Activated naive CD4-positive, alpha-beta T cell treated with anti-CD3 and anti-CD28 coated beads for 36 hours (primary cell): ENCODE measurements at regions not wholly inside any gene's neighbourhood (a gene's known extent, or its start where the extent isn't known, plus 50 kb on each side); places are given as distances from the start of the nearest gene placed in this dataset.

ENCODE experiments used
- CTCF ChIA-PET: fragments of 350-600 bp; sonication (Branson Sonifier 250); formaldehyde crosslinking; loops from one replicate; lab custom pipeline; 2021; ENCODE audit warnings: antibody characterized with exemption; lab: Charles Lee
- DNase-seq: peaks from one replicate; pipeline ENCODE4 v3.0.0-alpha.2; 2020
- H3K27ac Mint-ChIP-seq: one replicate; pipeline ENCODE4 v1.8.0; 2021; ENCODE audit warnings: mild to moderate bottlenecking, mixed read lengths
- H3K27me3 Mint-ChIP-seq: one replicate; pipeline ENCODE4 v1.8.0; 2021; ENCODE audit warnings: low read depth, mixed read lengths
- H3K36me3 Mint-ChIP-seq: one replicate; pipeline ENCODE4 v1.8.0; 2021; ENCODE audit warnings: low read depth, mixed read lengths
- H3K4me1 Mint-ChIP-seq: one replicate; pipeline ENCODE4 v1.8.0; 2021; ENCODE audit warnings: low read depth, mixed read lengths
- H3K4me3 Mint-ChIP-seq: one replicate; pipeline ENCODE4 v1.8.0; 2021; ENCODE audit warnings: mild to moderate bottlenecking, moderate library complexity, mixed read lengths
- H3K9me3 Mint-ChIP-seq: one replicate; pipeline ENCODE4 v1.8.0; 2021; ENCODE audit warnings: mixed read lengths
- intact Hi-C: fragments of 100-400 bp; cut with micrococcal nuclease; formaldehyde crosslinking; loops from one replicate; pipeline ENCODE4 v1.15.1; 2023

DNA sequence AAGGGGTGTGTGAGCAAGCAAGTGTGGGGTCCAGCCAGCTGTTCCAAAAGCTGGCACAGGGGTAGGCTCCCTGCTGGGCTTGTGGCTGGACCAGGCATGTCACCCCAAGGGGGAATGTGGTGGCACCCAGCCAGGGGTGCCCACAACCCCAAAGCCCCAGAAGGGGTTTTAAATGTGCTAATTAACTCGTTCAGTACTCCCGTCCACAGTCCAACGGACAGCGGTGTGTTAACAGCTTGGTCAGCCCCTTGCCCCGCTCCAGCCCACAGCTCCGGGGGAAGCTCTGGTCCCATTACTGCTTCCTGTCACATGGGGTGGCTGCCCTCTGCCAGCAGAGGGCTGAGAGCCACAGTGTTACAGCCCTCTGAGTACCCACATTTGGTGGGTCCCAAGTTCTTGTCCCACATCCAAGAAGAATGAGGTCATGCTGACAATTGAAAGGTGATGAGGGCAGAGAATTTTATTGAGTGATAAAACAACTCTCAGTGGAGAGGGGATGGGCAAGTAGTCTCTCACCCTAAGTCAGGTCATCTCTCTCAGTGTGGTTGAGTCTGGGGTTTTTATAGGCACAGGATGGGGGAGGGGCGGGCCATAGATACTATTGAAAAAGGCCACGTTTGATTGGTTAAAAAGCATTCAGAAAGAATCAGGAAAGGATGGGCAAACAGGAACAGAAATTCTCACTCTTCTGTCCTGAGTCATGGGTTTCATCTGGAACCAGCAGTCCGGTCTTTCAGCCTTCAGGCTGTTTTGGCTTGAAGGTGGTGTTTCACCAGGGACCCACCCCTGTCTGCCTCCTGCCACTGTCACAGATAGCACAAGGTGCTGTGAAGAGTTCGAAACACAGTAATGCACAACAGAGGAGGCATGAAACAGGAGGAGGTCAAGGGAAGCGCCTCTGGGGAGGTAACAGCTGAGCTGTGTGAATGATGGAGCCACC lies 238.5 kb downstream of the NFATC2 start:
- CTCF ChIA-PET: interaction anchor here (1.4 to 7.6 kb wide), 5 partner anchors 9 to 322 kb away, joined by 3 to 211 read pairs (median 6); no protein-coding TSS in a partner anchor
- Mint-ChIP-seq H3K27ac (no peak overlapping the region), H3K36me3 (no peaks in the 10 kb centered on the region), H3K27me3 (peaks cover 7% of the 10 kb centered on the region), H3K4me3 (no peak overlapping the region), H3K9me3 (peaks cover 3% of the 10 kb centered on the region), H3K4me1 (no peaks in the 10 kb centered on the region)
- intact Hi-C loops: no loop called here
- DNase-seq: no peak

GRCh38 chr20:51301026-51301425 lies 241.5 kb downstream of the NFATC2 start:
- DNase-seq: no peak
- Mint-ChIP-seq H3K4me3 (no peak overlapping the region), H3K27me3 (peaks cover under 1% of the 10 kb centered on the region), H3K36me3 (no peaks in the 10 kb centered on the region), H3K9me3 (peaks cover 3% of the 10 kb centered on the region), H3K27ac (no peak overlapping the region), H3K4me1 (no peaks in the 10 kb centered on the region)
- CTCF ChIA-PET: interaction anchor here (0.6 to 2.9 kb wide), 11 partner anchors 8 to 326 kb away, joined by 3 to 8 read pairs (median 4); no protein-coding TSS in a partner anchor
- intact Hi-C loops: no loop called here

GRCh38 chr20:51300104-51300503 lies 242.4 kb downstream of the NFATC2 start:
- H3K27ac Mint-ChIP-seq: no peak overlapping the region
- peaks cover 3% of the 10 kb centered on the region for H3K9me3 Mint-ChIP-seq
- intact Hi-C loops: no loop called here
- no peak for DNase-seq
- no peaks in the 10 kb centered on the region for H3K4me1 Mint-ChIP-seq
- peaks cover 5% of the 10 kb centered on the region for H3K27me3 Mint-ChIP-seq
- H3K4me3 Mint-ChIP-seq: no peak overlapping the region
- CTCF ChIA-PET: interaction anchor here (1.2 to 2.1 kb wide), 6 partner anchors 9 to 319 kb away, joined by 3 to 8 read pairs (median 5); no protein-coding TSS in a partner anchor
- H3K36me3 Mint-ChIP-seq: no peaks in the 10 kb centered on the region

DNA sequence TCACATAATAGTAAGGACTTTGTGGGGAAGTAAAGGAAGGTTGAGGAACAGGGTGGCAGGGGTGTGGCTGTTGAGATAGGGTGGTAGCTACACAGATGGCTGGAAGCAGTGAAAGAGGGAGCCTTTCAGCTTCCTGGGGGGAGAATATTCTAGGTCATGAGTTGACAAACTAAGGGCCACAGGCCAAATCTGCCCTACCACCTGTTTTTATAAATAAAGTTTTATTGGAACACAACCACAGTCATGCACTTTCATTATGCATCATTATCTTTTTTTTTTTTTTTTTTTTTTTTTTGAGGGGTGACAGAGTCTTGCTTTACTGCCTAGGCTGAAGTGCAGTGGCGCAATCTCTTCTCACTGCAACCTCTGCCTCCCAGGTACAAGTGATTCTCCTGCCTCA lies 243.1 kb downstream of the NFATC2 start:
- H3K4me3 Mint-ChIP-seq: no peak overlapping the region
- H3K27ac Mint-ChIP-seq: no peak overlapping the region

GRCh38 chr20:51298141-51298749 lies 244.3 kb downstream of the NFATC2 start:
- DNase-seq: no peak
- no peaks in the 10 kb centered on the region for H3K9me3 Mint-ChIP-seq
- H3K27ac Mint-ChIP-seq: no peak overlapping the region
- CTCF ChIA-PET: interaction anchor here (0.6 to 1.4 kb wide), 3 partner anchors 74 to 403 kb away, joined by 3 to 8 read pairs (median 3); no protein-coding TSS in a partner anchor
- H3K4me1 Mint-ChIP-seq: no peaks in the 10 kb centered on the region
- H3K36me3 Mint-ChIP-seq: no peaks in the 10 kb centered on the region
- H3K27me3 Mint-ChIP-seq: peaks cover 6% of the 10 kb centered on the region
- H3K4me3 Mint-ChIP-seq: no peak overlapping the region
- intact Hi-C loops: no loop called here

More for the DNA sequence above, 243.1 kb downstream of the NFATC2 start:
- Mint-ChIP-seq H3K9me3 (peaks cover 3% of the 10 kb centered on the region), H3K36me3 (no peaks in the 10 kb centered on the region), H3K4me1 (no peaks in the 10 kb centered on the region), H3K27me3 (peaks cover 5% of the 10 kb centered on the region)
- intact Hi-C loops: no loop called here
- CTCF ChIA-PET: interaction anchor here (2.1 kb wide), 1 partner anchor 10 kb away, joined by 6 read pairs; no protein-coding TSS in a partner anchor
- no peak for DNase-seq

GRCh38 chr20:51287628-51288413 lies 254.7 kb downstream of the NFATC2 start:
- H3K4me3 Mint-ChIP-seq: no peak overlapping the region

GRCh38 chr20:51286758-51287157 lies 255.8 kb downstream of the NFATC2 start:
- H3K27ac Mint-ChIP-seq: no peak overlapping the region
- intact Hi-C loops: no loop called here
- no peaks in the 10 kb centered on the region for H3K9me3 Mint-ChIP-seq
- CTCF ChIA-PET: no interaction called here
- no peaks in the 10 kb centered on the region for H3K4me1 Mint-ChIP-seq
- no peak overlapping the region for H3K4me3 Mint-ChIP-seq
- no peak for DNase-seq
- H3K36me3 Mint-ChIP-seq: no peaks in the 10 kb centered on the region
- H3K27me3 Mint-ChIP-seq: no peaks in the 10 kb centered on the region

More at GRCh38 chr20:51287628-51288413, 254.7 kb downstream of the NFATC2 start:
- no peak for DNase-seq
- Mint-ChIP-seq H3K4me1 (no peaks in the 10 kb centered on the region), H3K36me3 (no peaks in the 10 kb centered on the region), H3K9me3 (no peaks in the 10 kb centered on the region), H3K27ac (no peak overlapping the region), H3K27me3 (peaks cover 2% of the 10 kb centered on the region)
- CTCF ChIA-PET: no interaction called here
- intact Hi-C loops: no loop called here

DNA sequence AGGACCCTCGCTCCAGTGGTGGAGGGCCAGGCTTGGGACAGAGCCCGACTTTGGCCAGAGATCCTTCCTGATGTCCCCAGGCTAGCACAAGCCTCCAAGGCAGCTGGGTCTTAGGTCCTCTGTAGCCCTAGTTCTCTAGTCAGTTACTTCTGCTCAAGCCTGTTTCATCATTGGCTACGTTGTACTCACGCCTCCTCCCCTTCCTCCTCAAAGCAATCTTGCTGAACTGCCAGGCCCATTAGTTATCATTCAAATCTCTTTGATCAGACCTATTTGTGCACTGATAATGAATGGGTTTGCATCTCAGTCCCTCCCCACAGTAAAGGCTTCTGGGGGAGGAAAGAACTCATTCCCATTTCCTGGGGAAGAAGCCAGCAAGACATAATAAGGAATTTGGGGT lies 256.8 kb downstream of the NFATC2 start:
- Mint-ChIP-seq H3K4me1 (no peaks in the 10 kb centered on the region), H3K36me3 (no peaks in the 10 kb centered on the region), H3K27me3 (no peaks in the 10 kb centered on the region), H3K27ac (no peak overlapping the region), H3K9me3 (no peaks in the 10 kb centered on the region), H3K4me3 (no peak overlapping the region)
- CTCF ChIA-PET: no interaction called here
- DNase-seq: no peak
- intact Hi-C loops: no loop called here

DNA sequence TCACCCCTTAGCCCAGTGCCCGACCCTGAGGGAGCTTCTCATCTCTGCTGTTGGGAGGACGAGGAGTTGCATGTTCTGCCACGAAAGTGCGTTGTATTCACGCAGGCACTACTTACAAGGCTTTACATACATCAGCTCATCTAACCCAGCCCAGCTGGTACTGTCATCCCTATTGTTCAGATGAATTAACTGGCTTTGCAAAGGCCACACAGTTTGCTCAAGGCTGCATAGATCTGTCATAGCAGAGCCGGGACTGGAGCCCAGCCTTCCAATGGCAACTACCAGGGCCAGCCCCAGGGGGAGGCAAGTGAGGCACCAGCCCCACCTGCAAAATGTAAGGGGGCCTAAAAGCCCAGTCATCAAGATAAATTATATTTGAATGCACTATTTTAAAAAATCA lies 257.6 kb downstream of the NFATC2 start:
- Mint-ChIP-seq H3K9me3 (no peaks in the 10 kb centered on the region), H3K4me3 (no peak overlapping the region), H3K36me3 (no peaks in the 10 kb centered on the region), H3K27me3 (no peaks in the 10 kb centered on the region), H3K4me1 (no peaks in the 10 kb centered on the region), H3K27ac (no peak overlapping the region)
- CTCF ChIA-PET: no interaction called here
- intact Hi-C loops: no loop called here
- DNase-seq: no peak

- H3K36me3 Mint-ChIP-seq: no peaks in the 10 kb centered on the region
- no peaks in the 10 kb centered on the region for H3K9me3 Mint-ChIP-seq
- CTCF ChIA-PET: interaction anchor here (0.6 kb wide), 1 partner anchor 417 kb away, joined by 3 read pairs; no protein-coding TSS in a partner anchor
- no peaks in the 10 kb centered on the region for H3K4me1 Mint-ChIP-seq
- intact Hi-C loops: no loop called here
- H3K4me3 Mint-ChIP-seq: no peak overlapping the region
- DNase-seq: no peak
- no peaks in the 10 kb centered on the region for H3K27me3 Mint-ChIP-seq
- no peak overlapping the region for H3K27ac Mint-ChIP-seq
Measured at GRCh38 chr20:51284176-51284575, 258.3 kb downstream of the NFATC2 start.

DNA sequence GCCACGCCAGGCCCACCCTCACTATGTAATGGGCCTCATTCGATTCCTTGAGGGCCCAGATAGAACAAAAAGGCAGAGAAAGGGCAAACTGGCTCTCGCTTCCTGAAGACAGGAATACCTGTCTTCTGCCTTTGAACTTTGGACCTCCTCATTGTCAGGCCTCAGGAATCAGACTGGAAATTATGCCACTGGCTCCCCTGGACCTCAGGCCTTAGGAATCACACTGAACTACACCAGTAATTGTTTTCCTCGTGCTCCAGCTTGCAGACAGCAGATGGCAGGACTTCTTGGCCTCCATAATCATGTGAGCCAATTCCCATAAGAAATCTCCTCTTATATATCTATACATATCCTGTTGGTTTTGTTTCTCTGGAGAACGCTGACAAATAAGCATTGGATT lies 258.6 kb upstream of the KCNG1 start:
- peaks cover 6% of the 10 kb centered on the region for H3K27me3 Mint-ChIP-seq
- H3K4me3 Mint-ChIP-seq: no peak overlapping the region
- intact Hi-C loops: no loop called here
- DNase-seq: no peak
- H3K36me3 Mint-ChIP-seq: no peaks in the 10 kb centered on the region
- no peak overlapping the region for H3K27ac Mint-ChIP-seq
- H3K4me1 Mint-ChIP-seq: no peaks in the 10 kb centered on the region
- no peaks in the 10 kb centered on the region for H3K9me3 Mint-ChIP-seq
- CTCF ChIA-PET: no interaction called here

DNA sequence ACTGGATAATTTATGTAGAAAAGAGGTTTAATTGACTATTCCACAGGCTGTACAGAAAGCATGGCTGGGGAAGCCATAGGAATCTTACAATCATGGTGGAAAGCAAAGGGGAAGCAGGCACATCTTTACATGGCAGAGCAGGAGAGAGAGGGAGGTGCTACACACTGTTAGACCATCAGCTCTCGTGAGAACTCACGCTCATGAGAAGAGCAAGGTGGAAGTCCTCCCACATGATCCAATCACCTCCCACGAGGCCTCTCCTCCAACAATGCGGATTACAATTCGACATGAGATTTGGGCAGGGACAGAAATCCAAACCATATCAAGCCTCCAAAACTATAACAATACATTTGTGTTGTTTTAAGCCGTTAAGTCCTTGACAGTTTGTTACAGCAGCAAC lies 257.1 kb upstream of the KCNG1 start:
- Mint-ChIP-seq H3K4me1 (no peaks in the 10 kb centered on the region), H3K27ac (no peak overlapping the region), H3K9me3 (no peaks in the 10 kb centered on the region), H3K4me3 (no peak overlapping the region), H3K27me3 (peaks cover 14% of the 10 kb centered on the region), H3K36me3 (no peaks in the 10 kb centered on the region)
- intact Hi-C loops: no loop called here
- CTCF ChIA-PET: no interaction called here
- no peak for DNase-seq
